Left lobe of liver (tissue), 2 donors: ENCODE measurements at regions not wholly inside any gene's neighbourhood (a gene's known extent, or its start where the extent isn't known, plus 50 kb on each side); places are given as distances from the start of the nearest gene placed in this dataset.
"Not testable (repeated sequence)": the region's sequence is repeated elsewhere in the genome, so short reads cannot be mapped to it uniquely, and the experiment has no call there.

Experiments
- ATAC-seq: fragments of 200-7000 bp; cut with Tn5 transposase; one replicate; pipeline ENCODE4 v1.9.1; 2020; ENCODE audit warnings: mild to moderate bottlenecking, moderate library complexity
- DNase-seq: peaks from one replicate; pipeline ENCODE4 v3.0.0-alpha.2; 2020; ENCODE audit warnings: low spot score
- donor health status: DM: no; HTN: no; CAD: no; lungs with moderate emphysema.
- donor health status: DM: no; HTN: yes; CAD: no.

DNA sequence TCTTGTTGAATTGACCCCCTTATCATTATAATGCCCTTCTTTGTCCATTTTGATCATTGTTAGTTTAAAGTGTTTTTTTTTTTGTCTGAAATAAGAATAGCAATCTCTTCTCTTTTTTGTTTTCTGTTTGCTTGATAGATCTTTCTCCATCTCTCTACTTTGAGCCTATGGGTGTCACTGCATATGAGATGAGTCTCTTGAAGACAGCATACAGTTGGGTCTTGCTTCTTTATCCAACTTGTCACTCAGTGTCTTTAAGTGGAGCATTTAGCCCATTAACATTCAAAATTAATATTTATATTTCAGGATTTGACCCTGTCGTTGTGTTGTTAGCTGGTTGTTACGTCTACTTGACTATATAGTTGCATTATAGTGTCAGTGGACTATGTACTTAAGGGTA lies 135.4 kb downstream of the HMHB1 start:
- ATAC-seq (no peak), DNase-seq (no peak)

DNA sequence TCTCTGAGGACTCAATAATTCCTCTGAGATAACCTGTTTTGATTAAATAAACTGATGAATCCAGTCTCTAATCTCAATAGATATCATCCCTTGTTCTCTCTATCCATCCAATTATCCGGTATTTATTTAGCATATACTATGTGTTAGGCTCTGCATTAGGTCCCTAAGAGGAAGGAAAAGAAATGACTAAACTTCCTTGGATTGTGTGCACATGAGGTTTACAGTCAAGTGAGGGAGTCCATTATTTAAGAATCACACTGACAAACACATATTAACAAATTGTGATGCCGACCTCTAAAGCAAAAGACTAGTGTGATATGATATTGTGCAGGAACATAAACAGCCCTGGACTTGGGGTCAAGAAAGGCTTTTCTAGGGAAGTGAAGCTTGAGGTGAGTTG lies 140.8 kb downstream of the HMHB1 start:
- ATAC-seq (no peak), DNase-seq (no peak)

DNA sequence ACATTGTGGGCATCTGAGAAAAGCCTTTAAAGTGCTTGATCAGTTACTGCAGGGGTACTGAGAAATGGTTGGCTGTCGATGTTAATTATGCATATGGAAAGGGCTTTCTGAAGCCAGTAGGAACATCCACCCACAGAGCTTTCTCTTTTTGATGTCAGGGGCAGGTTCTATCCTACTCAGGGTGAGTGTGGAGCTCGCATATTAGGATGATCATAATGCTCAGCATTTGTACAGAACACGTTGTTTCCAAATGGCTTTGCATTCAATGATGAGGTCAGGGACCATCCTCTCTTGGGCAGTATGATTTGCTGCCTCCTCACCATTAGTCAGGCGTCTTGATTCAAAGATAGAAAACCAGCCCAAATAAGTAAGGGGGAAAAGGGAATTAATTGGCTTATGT lies 141.9 kb downstream of the HMHB1 start:
- no peak for DNase-seq
- ATAC-seq = no peak

DNA sequence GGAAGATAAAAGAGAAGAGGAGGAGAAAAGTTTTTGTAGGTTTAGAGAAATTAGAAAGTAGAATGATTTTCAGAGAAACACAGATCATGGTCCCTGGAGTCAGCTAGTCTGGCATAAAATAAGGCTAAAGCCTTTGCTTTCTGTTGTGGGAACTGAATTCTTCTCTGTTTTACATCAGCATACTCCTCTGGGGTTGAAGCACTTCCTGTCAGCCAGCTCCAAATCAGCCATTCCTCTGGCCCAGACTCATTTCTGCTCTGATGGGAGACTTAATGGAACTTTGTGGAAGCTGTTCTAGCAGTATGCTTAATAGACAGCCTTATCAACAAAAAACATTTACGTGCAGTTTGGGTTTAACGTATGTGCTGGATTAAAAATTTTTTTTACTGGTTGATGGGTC lies 143.2 kb downstream of the HMHB1 start:
- DNase-seq (no peak), ATAC-seq (no peak)

DNA sequence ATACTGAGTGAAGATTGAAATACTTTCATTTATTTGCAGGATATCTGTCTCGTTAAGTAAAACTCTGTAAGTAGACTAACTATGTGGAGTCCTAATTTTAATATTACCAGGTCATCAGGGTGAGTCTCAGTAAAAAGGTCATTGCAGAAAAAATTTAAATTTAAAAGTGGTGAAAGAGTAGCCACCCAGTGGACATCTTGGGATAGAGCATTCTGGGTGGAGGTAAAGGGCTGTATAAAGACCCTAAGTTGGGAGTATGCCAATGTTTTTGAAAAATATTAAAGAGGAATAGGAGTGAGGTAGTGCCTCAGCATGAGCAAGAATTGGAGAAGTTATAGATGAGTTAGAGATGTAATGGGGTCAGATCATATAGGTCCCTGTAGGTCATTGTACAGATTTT lies 145.5 kb downstream of the HMHB1 start:
- ATAC-seq = no peak
- DNase-seq = no peak

DNA sequence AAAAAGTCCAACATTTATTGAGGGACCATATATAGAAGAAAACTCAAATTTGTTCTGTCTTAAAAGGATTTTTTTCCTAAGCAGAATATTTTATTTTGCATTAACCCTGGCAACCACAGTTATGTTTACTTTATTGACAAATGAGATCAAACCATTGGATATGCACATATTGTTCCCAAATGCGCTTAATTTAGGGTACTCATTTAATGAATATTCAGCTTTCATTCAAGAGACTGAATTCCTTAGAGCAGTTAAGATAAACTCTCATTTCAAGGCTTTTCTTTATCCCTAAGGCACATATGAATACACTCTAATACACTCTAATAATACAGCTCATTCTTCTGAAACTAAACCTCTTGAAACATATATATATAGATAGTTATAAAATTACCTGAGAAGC lies 150.2 kb downstream of the HMHB1 start:
- DNase-seq = no peak
- ATAC-seq = no peak

DNA sequence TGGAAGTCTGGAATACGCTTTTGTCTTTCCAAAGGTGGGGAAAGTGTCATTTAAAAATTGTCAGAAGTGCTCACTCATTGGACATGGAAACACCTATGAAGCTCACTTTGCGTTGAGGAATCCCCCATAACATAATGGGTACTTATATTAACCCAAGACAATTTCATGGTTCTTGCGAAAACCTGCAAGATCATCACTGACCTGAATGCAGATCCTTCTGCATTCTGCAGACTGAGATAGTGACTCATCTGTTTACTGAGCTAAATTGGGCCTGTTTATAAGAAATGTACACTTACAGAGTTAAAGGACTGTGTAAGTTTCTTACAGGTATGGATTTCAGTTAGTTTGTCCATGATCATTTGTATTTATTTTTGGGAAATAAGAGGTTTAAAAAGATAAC lies 153.0 kb downstream of the HMHB1 start:
- no peak for DNase-seq
- ATAC-seq = no peak

DNA sequence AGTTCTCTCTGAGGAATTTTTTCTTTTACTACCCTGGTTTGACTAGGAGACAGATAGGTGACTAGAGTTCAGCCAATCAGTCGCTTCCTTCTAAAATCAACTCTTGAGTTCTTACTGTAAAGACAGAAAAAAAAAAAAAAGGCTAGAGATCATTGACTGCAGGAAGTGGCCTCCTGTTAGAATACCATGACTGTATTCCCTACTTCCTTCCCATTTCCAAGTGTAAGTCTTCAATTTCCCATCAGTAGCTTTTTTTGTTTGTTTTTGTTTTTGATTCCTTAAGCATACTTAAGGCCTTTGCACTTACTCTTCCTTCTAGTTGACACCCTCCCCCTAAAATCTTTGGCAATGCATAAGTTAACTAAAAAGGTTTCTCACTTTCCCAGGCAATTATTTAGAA lies 154.3 kb downstream of the HMHB1 start:
- ATAC-seq (no peak), DNase-seq (no peak)

DNA sequence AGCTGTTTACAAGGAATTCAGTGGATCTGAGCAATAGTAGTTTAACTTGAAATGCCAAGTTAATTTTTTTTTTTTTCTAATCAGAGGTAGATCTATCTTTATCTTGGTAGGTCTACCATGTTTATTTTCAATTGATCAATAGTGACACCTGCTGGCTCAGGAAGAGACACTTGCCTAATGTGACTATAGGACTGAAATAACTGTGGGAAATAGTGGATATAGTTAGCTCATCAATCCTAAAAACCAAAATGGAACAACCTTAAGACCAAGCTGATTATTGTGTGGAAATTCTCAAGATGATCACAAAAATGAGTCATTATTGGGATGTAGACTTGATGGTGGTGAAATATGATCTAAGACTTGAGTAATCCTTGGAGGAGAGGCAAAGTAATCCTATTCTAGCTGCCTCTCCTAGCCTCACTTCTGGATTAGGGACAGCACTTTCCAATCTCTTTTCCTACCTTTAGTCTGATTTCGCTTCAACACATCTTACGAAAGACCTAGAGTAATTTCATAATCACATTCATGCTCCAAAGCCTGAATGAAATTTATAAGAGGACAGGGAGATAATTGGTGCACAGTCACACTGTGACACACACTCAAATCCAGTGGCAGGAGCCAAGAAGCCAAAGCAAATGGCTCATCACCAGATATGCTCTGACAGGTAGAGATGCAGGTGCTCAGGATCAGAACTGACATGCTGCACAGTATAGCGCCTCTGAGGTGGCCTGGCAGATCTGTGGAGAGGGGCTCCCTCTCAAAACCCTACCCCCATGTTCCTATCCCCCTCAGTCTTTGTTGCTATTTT lies 156.3 kb downstream of the HMHB1 start:
- no peak for DNase-seq
- peak; percentile 72 for ATAC-seq

DNA sequence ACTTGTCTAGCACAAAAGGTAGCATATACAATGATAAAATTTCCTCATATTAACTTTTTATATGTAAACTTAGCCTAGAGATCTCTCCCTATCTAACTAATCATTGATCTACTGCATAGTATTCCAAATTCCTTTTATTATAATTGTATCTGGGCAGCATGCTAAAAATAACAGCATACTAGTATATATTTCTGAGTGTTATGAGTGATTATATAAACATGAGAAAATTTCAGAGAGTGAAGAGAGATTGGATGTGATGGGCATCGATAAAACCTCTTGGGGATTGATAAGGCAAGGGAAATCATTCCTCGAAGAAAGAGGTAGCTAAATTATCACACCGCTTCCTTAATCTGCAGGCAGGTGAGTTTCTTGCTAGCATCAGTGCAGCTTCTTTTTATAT lies 158.2 kb downstream of the HMHB1 start:
- ATAC-seq = no peak
- DNase-seq = no peak

DNA sequence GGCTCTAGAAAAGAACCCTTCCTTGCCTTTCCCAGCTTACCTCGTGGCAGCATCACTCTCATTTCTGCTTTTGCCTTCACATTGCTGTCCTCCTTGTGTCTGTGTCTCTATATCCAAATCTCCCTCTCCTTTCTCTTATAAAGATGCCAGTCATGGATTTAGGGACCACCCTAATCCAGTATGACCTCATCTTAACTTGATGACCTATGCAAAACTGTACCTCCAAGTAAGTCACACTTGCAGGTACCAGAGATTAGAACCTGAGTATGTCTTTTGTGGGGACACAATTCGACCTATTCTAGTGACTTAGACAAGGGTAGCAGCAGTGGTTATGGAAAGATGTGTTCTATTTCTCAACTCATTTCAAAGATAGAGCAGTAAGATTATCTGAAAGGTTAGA lies 160.1 kb downstream of the HMHB1 start:
- no peak for ATAC-seq

DNA sequence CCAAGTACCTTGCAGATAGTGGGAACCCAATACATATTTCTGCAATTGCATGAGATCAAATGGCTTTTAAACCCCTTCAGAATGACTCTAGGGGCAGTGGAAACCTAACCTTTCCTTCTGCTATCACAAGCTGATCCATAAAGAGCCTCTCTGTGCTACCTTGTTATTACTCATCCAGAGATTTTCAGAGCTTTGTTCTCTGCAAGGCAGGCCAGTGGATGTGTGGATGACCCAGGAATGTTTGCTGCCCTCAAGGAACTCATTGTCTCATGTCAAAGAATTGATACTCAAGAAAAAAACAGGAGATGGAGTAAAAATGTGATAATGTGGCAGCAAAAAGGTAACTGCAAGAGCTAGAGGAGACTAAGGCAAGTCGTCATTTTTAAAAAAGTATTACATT lies 164.1 kb downstream of the HMHB1 start:
- ATAC-seq (no peak), DNase-seq (no peak)

More for the DNA sequence above, 160.1 kb downstream of the HMHB1 start:
- no peak for DNase-seq

DNA sequence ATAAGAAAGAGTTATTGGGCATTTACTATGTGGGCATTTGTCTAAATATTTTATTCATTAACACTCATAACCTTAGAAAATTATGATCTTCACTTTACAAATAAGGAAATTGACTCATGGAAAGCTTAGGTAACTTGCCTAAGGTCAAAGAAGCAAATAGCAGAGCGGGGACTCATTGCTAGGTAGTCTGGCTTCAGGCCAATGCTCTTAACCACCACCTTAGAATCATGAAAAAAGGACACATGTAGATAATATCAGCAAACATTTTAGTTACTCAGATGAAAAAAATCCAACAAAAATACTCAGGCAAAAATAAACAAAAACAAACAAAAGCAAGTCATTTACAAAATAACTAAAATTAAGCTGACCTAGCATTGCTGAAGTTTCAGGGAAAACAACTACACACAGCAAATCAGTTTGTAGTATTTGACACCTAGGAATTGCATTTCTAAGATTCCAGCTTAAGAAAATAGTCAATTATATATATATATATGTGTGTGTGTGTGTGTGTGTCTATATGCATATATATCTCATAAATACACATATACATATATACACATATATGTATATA lies 166.0 kb downstream of the HMHB1 start:
- DNase-seq (no peak), ATAC-seq (no peak)

DNA sequence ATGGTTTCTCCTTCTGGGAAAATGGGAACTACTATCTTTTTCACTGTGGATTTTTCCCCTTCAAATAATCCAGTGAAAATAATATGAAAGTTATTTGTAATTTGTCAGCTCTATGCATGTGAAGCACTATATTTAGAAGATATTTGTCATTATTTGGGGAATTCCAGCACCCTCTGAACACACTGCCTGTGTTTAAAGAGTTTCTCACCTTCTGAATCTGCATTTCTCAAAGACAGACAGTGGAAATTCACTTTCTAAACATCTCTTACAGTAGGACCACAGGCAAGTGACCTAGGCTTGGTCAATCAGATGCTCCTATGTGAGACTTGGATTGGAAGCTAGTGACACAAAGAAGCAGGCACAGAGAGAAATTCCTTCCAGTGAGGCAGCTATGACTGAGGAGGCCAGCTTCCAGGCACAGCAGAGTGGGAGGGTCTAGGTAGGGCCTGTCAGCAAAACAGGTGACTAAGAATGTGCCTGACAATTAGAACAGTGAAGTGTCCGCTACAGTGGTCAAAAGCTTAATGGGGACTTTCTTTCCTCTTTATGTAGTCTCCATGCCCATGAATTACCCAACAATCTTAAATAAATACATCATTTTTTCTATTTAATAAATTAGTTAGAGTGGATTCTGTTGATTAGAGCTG lies 167.2 kb downstream of the HMHB1 start:
- DNase-seq (no peak), ATAC-seq (no peak)

DNA sequence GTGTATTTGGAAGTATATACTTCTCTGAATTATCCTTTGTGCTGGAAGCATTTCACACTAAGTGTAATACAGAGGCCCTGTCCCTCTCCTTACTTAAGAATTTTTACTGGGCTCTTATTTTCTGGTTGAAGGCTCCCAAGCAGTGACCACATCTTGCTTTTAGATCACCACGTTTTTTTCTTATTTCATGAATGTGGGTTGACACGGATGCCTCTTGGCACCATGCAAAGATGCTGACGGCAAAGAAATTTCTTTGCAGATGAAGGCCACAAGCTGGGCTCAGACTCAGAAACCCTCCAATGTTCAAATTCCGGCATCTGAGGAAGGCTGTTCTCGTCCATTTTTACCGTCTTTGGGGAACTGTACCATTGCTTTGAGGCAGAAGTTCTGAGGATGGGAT lies 168.5 kb downstream of the HMHB1 start:
- no peak for DNase-seq
- no peak for ATAC-seq

DNA sequence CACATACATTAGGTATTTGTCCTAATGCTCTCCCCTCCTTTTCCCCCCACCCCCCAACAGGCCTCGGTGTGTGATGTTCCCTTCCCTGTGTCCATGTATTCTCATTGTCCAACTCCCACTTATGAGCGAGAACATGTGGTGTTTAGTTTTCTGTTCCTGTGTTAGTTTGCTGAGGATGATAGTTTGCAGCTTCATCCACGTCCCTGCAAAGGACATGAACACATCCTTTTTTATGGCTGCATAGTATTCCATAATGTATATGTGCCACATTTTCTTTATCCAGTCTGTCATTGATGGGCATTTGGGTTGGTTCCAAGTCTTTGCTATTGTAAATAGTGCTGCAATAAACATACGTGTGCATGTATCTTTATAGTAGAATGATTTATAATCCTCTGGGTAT lies 171.0 kb downstream of the HMHB1 start:
- not testable (repeated sequence) for ATAC-seq, DNase-seq

DNA sequence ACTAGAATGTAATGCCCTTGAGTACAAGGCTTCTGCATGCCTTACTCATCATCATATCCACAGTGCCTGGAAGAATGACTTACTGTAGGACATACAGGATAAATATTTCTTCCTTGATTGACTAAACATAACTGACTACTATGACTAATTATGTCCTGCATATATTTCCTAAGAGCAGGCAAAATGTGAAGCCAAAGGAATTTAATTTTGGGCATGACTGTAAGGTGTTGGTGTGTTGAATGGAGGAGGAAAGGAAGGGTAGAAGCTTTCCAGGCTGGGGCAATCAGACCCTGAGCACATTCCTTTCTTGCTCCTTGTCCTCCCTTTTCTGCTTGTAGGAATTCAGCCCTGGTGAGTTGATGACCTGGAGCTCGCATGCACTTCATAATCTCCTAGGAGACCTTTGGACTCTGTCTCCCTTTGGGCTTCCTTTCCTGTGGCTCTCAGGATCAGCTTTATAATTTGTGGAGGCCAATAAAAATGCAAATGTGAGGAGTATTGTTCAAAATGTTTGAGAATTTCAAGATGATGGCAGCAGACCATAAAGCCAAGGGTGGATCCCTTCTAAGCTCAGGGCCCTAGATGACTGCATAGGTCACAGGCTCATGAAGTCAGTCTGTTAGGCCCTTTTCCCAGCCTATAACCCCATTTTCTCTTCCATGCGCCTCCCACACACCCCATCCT lies 174.0 kb downstream of the HMHB1 start:
- DNase-seq = no peak
- ATAC-seq = no peak

DNA sequence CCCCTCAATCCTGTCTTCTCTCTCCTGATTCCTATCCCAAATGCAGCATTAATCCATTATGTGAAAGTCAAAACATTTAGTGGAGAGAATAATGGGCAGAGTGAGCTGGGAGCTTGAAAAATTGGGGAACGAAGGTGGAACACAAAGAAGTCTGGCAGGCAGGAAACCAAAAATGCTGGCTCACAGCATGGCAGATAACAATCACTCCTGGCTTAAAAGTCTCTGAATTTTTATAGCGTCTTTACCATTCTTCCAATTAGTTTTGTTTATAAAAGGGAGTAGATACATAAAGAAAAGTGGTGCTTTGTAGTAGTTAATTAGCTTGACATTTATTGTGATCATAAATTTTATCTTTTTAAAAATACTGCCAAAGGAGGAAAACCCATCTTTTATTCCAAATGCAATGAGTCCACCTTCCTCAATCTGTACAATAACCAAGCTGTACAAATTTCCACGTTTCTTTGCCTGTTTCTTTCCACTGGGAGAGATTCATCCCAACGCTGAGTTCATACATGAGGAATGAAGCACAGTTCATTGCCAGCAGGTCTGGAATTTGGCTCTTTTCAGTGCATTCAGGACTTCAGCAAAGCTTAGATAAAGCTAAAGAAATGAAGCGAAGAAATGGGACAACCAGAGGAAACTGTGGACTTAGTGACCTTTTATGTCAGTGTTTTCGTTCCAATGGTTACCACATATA lies 174.7 kb downstream of the HMHB1 start:
- no peak for ATAC-seq
- DNase-seq = no peak

DNA sequence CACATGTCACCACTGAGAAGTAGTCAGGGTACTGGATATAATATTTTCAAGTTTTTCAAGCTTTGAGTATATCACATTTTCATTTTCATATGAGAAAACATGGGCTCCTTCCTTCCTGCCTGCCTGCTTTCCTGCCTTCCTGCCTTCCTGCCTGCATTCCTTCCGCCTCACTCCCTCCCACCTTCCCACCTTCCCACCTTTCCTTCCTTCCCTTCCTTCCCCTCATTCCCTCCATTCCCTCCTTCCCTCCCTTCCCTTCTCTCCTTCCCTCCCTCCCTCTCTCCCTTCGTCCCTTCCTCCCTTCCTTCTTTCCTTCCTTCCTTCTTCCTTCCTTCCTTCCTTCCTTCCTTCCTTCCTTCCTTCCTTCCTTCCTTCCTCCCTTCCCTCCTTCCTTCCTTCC lies 175.3 kb downstream of the HMHB1 start:
- no peak for DNase-seq
- ATAC-seq = no peak

DNA sequence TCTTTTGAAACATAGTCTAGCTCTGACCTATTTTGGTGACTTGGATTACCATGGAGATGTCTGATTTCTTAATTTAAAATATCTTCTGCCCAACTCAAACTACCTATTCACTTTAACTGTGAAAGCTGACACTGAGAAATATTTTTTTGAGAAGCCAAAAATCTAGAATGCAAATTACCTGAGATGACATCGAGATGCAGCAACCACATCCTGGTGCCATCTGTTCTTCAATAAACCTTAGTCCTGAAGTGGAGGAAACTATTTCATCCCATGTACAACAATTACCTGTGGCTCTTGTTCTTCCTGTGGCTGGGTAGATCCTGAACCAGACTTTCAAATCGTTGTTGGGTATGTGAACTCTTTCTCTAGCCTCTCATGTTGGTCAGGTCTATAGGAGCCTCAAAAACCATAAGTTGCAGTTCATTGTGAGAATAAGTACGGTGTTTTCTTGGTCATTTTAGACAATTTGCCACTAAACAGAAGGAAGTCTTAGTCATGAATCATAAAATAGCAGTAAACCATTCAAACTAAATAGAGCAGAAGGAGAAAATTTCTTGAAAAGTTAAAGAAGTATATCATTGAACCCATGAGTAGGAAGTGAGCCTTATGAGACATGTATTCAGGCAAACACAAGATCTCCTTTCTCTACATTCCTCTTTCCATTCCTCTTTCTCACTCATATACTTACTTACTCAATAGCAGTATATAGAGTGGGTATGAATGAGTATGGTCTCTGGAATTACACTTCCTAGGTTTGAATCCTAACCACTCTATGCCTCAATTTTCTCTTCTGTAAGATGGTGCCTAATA lies 176.0 kb downstream of the HMHB1 start:
- DNase-seq = no peak
- ATAC-seq = no peak
